ENCODE measurements at regions not wholly inside any gene's neighbourhood (a gene's known extent, or its start where the extent isn't known, plus 50 kb on each side); places are given as distances from the start of the nearest gene placed in this dataset.

DNA sequence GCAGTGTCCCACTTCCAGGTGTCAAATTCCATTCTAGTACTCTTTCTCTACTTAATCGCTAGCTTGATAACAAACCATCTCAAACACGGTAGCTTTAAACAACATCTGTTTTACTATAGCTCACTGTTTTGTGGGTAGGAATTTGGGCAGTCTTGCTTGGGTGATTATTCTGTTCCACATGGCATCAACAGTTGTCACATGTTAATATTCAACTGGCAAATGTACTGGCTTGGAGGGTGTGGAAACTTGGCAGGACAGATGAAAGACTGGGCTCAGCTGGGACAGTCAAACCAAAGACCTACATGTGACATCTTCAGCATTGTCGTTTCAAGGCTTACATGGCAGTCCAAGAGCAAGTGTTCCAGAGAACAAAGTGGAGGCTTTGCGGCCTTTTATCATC lies 241.8 kb downstream of the PTH2R start:
- in situ Hi-C loops (cut with MboI; ENCODE audit: low sequenced_read_pairs, unreplicated experiment) = no loop called here
- no peak for DNase-seq (ENCODE audit: low spot score)
- TF ChIP-seq, protein P1, sequence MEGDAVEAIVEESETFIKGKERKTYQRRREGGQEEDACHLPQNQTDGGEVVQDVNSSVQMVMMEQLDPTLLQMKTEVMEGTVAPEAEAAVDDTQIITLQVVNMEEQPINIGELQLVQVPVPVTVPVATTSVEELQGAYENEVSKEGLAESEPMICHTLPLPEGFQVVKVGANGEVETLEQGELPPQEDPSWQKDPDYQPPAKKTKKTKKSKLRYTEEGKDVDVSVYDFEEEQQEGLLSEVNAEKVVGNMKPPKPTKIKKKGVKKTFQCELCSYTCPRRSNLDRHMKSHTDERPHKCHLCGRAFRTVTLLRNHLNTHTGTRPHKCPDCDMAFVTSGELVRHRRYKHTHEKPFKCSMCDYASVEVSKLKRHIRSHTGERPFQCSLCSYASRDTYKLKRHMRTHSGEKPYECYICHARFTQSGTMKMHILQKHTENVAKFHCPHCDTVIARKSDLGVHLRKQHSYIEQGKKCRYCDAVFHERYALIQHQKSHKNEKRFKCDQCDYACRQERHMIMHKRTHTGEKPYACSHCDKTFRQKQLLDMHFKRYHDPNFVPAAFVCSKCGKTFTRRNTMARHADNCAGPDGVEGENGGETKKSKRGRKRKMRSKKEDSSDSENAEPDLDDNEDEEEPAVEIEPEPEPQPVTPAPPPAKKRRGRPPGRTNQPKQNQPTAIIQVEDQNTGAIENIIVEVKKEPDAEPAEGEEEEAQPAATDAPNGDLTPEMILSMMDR (IDR thresholded peaks at IDR 0.05; ENCODE audit: borderline replicate concordance, control extremely low read depth, extremely low read depth, insufficient read depth, missing control alignments) = no peak

DNA sequence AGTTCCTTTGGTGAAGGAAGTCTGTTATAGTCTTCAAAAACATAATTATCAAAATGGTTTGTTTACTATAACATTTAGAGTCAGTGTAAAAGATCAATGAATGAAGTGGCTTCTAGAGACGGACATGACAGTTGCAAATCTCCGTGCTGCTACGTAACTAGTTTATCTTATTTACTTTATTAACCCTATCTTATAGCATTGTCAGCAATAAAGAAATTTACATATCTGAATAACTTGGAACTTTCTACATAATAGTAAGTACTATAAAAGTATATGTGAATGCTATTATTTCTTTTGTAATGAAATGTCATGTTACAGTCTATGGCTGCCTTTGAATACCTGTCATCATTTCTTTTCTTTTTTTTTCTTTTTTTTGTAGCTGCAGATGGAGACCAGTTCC lies 246.8 kb downstream of the PTH2R start:
- no peak for DNase-seq (ENCODE audit: low spot score)
- in situ Hi-C loops (cut with MboI; ENCODE audit: low sequenced_read_pairs, unreplicated experiment) = no loop called here
- TF ChIP-seq, protein P1 (IDR thresholded peaks at IDR 0.05; ENCODE audit: borderline replicate concordance, control extremely low read depth, extremely low read depth, insufficient read depth, missing control alignments) = no peak

- TF ChIP-seq, protein P1 (IDR thresholded peaks at IDR 0.05; ENCODE audit: borderline replicate concordance, control extremely low read depth, extremely low read depth, insufficient read depth, missing control alignments) = no peak
- in situ Hi-C loops (cut with MboI; ENCODE audit: low sequenced_read_pairs, unreplicated experiment) = no loop called here
- no peak for DNase-seq (ENCODE audit: low spot score)
These were observed 247.5 kb downstream of the PTH2R start for GRCh38 chr2:208654056-208654455.

- TF ChIP-seq, protein P1 (IDR thresholded peaks at IDR 0.05; ENCODE audit: borderline replicate concordance, control extremely low read depth, extremely low read depth, insufficient read depth, missing control alignments) = no peak
- in situ Hi-C loops (cut with MboI; ENCODE audit: low sequenced_read_pairs, unreplicated experiment) = no loop called here
- DNase-seq (ENCODE audit: low spot score) = no peak
These were observed 250.9 kb downstream of the PTH2R start for GRCh38 chr2:208657468-208657867.

- in situ Hi-C loops (cut with MboI; ENCODE audit: low sequenced_read_pairs, unreplicated experiment) = no loop called here
- TF ChIP-seq, protein P1 (IDR thresholded peaks at IDR 0.05; ENCODE audit: borderline replicate concordance, control extremely low read depth, extremely low read depth, insufficient read depth, missing control alignments) = no peak
- DNase-seq (ENCODE audit: low spot score) = no peak
These were observed 262.8 kb downstream of the PTH2R start for GRCh38 chr2:208669394-208669793.

GRCh38 chr2:208671284-208671683 lies 264.7 kb downstream of the PTH2R start:
- no peak for DNase-seq (ENCODE audit: low spot score)
- TF ChIP-seq, protein P1 (IDR thresholded peaks at IDR 0.05; ENCODE audit: borderline replicate concordance, control extremely low read depth, extremely low read depth, insufficient read depth, missing control alignments) = no peak
- in situ Hi-C loops (cut with MboI; ENCODE audit: low sequenced_read_pairs, unreplicated experiment) = no loop called here

Data from GM13976 (cell line).